HFFc6 (cell line): ENCODE measurements at regions not wholly inside any gene's neighbourhood (a gene's known extent, or its start where the extent isn't known, plus 50 kb on each side); places are given as distances from the start of the nearest gene placed in this dataset.

Source experiments
- DNase-seq: peaks from one replicate; pipeline ENCODE4 v3.0.0-alpha.2; 2018
- H3K27ac Mint-ChIP-seq: 2 replicates; pipeline ENCODE4 v1.8.0; 2020; ENCODE audit warnings: mild to moderate bottlenecking, mixed read lengths
- H3K27me3 Mint-ChIP-seq: 2 replicates; pipeline ENCODE4 v1.8.0; 2021; ENCODE audit warnings: mild to moderate bottlenecking, moderate library complexity, mixed read lengths; ENCODE audit not compliant: insufficient read depth
- H3K36me3 Mint-ChIP-seq: 2 replicates; pipeline ENCODE4 v1.8.0; 2021; ENCODE audit warnings: low read depth, mixed read lengths
- H3K4me1 Mint-ChIP-seq: 2 replicates; pipeline ENCODE4 v1.8.0; 2020; ENCODE audit warnings: low read depth, mixed read lengths
- H3K4me3 Mint-ChIP-seq: 2 replicates; pipeline ENCODE4 v1.8.0; 2020; ENCODE audit warnings: mild to moderate bottlenecking, moderate library complexity, mixed read lengths
- H3K9me3 Mint-ChIP-seq: 2 replicates; pipeline ENCODE4 v1.8.0; 2020; ENCODE audit warnings: mild to moderate bottlenecking, mixed read lengths
- TF ChIP-seq, protein P1 (sequence below): fragments of 200-600 bp; sonication (generic); IDR thresholded peaks from 2 replicates; pipeline ENCODE4 v1.5.0; 2021; ENCODE audit warnings: antibody characterized with exemption, mild to moderate bottlenecking

DNA sequence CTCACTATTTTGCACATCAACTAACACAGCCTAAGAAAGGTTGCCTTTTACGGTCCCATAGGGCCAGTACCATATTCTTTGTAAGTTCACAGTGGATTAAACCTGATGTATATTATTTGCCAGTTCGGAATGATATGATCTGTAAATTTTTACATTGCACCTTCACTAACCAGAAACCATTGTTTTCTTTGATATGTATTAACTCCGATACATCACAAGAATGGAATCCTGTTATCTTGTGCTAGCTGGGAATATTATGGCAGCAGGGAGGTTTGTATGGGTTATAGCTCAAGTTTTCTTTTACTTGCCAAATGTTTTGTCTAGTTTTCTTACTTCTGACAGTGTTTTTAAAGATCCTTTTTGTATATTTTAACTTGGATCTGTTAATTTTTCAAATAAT, 51.4 kb upstream of the S1PR1 start:
- Mint-ChIP-seq H3K27me3 (no peaks in the 10 kb centered on the region; the same call in 1 of the 2 replicates), H3K4me1 (peaks cover 67% of the 10 kb centered on the region), H3K36me3 (no peaks in the 10 kb centered on the region), H3K27ac (peak overlapping the region; percentile 42), H3K4me3 (peak overlapping the region; percentile 14; the same call in 1 of the 2 replicates), H3K9me3 (no peaks in the 10 kb centered on the region)
- peak; percentile 20 for DNase-seq
- TF ChIP-seq, protein P1, sequence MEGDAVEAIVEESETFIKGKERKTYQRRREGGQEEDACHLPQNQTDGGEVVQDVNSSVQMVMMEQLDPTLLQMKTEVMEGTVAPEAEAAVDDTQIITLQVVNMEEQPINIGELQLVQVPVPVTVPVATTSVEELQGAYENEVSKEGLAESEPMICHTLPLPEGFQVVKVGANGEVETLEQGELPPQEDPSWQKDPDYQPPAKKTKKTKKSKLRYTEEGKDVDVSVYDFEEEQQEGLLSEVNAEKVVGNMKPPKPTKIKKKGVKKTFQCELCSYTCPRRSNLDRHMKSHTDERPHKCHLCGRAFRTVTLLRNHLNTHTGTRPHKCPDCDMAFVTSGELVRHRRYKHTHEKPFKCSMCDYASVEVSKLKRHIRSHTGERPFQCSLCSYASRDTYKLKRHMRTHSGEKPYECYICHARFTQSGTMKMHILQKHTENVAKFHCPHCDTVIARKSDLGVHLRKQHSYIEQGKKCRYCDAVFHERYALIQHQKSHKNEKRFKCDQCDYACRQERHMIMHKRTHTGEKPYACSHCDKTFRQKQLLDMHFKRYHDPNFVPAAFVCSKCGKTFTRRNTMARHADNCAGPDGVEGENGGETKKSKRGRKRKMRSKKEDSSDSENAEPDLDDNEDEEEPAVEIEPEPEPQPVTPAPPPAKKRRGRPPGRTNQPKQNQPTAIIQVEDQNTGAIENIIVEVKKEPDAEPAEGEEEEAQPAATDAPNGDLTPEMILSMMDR: no peak

DNA sequence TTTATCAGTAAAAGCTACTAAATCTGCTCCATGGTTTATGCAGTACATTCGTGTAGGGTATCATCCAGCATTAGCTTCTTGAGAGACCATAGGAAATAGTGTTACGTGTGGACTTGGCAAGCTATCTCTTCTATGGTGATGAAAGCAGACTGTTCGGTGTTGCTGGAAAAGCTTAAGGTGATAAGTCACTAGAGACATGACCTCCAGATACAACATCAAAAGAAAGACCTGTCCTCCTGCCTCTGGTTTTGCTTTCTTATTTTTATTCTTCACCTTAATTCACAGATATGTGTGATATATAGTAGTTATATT, 53.5 kb upstream of the S1PR1 start:
- H3K27me3 Mint-ChIP-seq: no peaks in the 10 kb centered on the region; the same call in 1 of the 2 replicates
- H3K4me1 Mint-ChIP-seq: peaks cover 72% of the 10 kb centered on the region
- no peaks in the 10 kb centered on the region for H3K36me3 Mint-ChIP-seq
- DNase-seq: no peak
- TF ChIP-seq, protein P1: no peak
- H3K4me3 Mint-ChIP-seq: peak overlapping the region; percentile 36
- H3K9me3 Mint-ChIP-seq: no peaks in the 10 kb centered on the region
- no peak overlapping the region for H3K27ac Mint-ChIP-seq

DNA sequence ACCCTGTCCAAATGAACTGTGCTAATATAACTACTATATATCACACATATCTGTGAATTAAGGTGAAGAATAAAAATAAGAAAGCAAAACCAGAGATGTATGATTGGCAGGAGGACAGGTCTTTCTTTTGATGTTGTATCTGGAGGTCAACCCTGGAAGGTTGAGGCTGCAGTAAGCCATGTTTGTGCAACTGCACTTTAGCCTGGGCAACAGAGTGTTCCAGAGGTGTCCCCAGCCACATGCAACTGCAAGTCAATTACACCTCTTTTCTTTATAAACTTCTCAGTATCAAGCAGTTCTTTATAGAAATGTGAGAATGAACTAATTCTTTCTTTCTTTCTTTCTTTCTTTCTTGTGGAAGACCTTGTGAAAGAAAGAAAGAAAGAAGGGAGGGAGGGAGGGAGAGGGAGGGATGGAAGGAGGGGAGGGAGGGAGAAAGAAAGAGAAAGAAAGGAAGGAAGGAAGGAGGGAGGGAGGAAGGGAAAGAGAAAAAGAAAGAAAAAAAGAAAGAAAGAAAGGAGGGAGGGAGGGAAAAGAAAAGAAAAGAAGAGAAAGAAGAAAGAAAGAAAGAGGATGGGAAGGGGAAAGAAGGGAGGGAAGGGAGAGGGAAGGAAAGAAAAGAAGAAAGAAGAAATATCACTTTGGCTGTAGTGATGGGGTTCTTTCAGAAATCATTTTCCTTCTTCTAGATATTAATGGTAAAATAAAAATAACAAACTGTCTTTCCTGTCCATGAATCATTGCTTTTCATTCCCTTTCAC, 54.0 kb upstream of the S1PR1 start:
- no peak for DNase-seq
- Mint-ChIP-seq H3K27ac (peak overlapping the region; percentile 70; the same call in 1 of the 2 replicates), H3K9me3 (no peaks in the 10 kb centered on the region), H3K36me3 (no peaks in the 10 kb centered on the region), H3K4me1 (peaks cover 70% of the 10 kb centered on the region), H3K4me3 (peak overlapping the region; percentile 36), H3K27me3 (no peaks in the 10 kb centered on the region; the same call in 1 of the 2 replicates)
- TF ChIP-seq, protein P1: no peak

DNA sequence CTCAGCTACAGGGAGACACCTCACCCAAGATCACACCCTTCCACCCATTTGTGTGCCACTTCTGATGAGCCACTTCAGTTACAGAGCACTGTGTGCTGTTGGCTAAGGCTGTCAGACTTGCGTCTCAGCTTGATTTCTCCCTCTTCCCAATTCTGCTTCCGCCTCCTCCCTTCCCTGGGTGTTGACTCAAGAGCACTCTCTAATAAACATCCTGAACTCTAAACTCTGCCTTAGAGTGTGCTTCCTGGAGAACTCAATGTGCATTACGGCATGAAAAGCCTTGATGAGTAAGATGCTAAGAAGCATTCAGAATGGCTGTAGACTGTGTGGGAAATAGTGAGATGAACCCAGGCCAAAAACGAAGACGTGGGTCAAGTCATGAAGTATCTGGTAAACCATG, 54.9 kb upstream of the S1PR1 start:
- Mint-ChIP-seq H3K4me1 (peaks cover 71% of the 10 kb centered on the region), H3K4me3 (peak overlapping the region; percentile 57; the same call in 1 of the 2 replicates), H3K27me3 (no peaks in the 10 kb centered on the region; the same call in 1 of the 2 replicates), H3K27ac (peak overlapping the region; percentile 70), H3K36me3 (no peaks in the 10 kb centered on the region), H3K9me3 (no peaks in the 10 kb centered on the region)
- peak; percentile 44 for DNase-seq
- TF ChIP-seq, protein P1: no peak

DNA sequence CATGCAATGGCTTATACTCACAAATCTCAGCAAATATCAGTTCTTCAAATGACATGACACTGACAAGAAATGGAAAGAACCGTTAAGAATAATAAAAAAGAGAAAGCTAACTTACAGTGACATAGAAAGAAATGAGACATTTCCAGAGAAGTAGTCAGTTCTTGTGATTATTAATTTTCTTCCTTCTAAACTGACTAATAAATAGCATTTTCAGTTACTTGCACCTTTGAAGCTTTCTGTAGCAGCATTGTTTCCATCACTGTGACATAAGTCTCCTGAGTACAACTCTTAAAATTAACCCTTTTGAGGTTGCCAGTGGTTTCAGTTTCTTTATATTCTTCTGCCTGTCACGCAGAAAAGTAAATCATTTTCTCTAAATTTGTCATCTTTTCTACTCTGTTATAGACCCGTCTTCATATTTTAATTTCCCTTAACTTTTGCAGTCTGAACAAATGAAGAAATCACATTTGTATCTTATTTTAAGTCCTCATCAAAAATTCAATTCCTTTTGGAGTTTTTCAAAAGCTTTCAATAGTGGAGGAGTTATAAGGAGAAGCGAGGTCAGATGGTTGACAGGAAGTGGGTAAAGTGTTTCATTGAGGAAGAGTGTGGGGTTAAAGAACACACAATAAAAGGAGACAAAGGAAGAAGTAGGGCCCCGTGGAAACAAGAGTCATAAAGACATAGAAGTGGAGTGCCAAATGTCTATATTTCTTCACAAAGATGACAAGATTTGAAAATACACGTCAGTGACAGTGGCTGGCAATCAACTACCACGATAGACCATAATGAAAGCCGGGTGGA, 57.9 kb upstream of the S1PR1 start:
- no peaks in the 10 kb centered on the region for H3K36me3 Mint-ChIP-seq
- H3K27ac Mint-ChIP-seq: peak overlapping the region; percentile 1; the same call in 1 of the 2 replicates
- H3K4me1 Mint-ChIP-seq: peaks cover 78% of the 10 kb centered on the region
- no peak for DNase-seq
- H3K4me3 Mint-ChIP-seq: no peak overlapping the region
- TF ChIP-seq, protein P1: no peak
- H3K27me3 Mint-ChIP-seq: no peaks in the 10 kb centered on the region
- no peaks in the 10 kb centered on the region for H3K9me3 Mint-ChIP-seq
